NK-92 treated with Interleukin-12 subunit alpha and Interleukin-12 subunit beta, amount 100 ng/mL, for 24 hours (cell line): ENCODE measurements at regions not wholly inside any gene's neighbourhood (a gene's known extent, or its start where the extent isn't known, plus 50 kb on each side); places are given as distances from the start of the nearest gene placed in this dataset.
"Not testable (repeated sequence)": the region's sequence is repeated elsewhere in the genome, so short reads cannot be mapped to it uniquely, and the experiment has no call there.

ENCODE experiments used
- DNase-seq: peaks from one replicate; lab custom pipeline; 2025; lab: John Stamatoyannopoulos, UW

DNA sequence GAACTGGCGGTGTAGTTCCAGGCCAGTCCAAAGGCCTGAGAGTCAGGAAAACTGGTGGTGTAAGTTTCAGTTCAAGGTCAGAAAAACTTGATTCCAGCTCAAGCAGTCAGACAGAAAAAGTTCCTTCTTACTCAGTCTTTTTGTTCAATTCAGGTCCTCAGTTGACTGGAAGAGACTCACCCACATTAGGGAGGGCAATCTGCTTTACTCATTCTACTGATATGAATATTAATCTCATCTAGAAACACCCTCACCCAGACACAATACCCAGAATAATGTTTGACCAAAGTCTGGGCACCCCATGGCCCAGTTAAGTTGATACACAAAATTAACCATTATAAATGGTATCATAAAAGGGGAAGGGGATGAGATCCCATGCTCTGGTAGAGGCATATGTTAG lies 50.1 kb upstream of the LTA4H start:
- DNase-seq = no peak

DNA sequence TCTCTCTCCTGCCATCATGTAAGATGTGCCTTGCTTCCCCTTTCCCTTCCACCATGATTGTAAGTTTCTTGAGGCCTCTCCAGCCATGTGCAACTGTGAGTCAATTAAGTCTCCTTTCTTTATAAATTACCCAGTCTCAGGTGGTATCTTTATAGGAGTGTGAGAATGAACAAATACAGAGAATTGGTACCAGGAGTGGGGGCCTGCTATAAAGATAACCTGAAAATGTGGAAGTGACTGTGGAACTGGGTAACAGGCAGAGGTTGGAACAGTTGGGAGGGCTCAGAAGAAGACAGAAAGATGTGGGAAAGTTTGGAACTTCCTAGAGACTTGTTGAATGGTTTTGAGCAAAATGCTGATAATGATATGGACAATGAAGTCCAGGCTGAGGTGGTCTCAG lies 50.8 kb upstream of the LTA4H start:
- not testable (repeated sequence) for DNase-seq

DNA sequence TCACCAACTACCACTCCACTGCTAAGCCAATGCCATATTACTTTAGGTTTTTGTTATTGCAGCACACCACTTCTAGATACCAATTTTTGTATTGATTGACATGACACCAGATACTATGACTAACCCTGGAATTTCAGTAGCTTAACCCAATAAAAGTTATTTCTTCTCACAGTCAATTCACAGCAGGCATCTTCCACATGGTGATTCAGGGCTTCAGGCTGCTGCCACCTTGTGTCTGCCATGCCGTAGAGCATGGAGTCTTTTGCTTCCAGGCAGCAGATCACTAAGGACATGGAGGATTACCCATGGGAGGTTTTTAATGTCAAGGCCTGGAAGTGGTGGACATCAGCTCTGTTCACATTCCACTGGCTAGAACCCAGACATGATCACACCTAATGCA lies 56.4 kb upstream of the LTA4H start:
- no peak for DNase-seq

DNA sequence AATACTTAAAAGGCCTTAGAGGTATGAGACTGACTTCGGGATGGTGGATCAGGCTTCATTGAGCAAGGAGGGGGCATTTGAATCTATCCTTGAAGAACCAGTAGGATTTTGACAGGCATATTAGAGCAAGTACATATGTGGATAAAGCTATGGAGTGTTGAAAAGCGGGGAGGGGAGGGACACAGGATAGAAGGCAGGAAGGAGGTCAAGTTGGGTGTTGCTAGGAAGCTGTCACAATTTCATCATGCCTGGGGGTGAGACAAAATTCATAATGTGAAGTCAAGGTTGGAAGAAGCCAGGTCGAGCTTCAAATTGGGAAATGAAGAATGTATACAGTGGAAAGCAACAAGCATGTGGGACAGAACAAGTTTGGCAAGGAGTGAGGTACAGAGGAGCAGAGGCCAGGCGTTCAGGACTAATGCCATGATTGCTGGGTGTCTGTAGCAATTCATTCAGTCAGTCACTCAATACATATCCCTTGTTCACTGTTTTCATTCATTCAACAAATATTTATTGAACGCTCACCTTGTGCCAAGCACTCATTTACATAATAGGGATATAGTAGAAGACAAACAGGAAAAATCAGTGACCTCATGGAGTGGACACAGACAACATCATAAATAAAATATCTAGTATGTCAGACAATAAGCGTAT lies 58.3 kb upstream of the LTA4H start:
- no peak for DNase-seq

DNA sequence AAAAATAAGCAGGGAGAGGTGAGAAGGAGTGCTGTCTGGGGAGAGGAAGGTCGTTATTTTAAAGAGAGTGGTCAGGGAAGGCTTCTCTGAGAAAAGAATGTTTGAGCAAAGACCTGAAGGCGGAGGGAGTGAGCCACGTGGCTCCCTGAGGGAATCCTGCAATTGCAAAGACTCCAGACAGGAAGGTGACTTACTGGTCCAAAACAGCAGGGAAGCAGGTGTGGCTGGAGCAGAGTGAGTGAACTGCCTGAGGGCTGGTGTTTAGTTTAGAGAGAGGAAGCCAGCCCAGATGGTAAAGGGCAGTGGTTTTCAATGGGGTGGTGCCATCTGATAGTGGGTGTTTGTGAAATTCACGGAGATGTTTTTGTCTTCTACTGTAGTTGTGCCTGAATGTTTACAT lies 58.8 kb upstream of the LTA4H start:
- no peak for DNase-seq

DNA sequence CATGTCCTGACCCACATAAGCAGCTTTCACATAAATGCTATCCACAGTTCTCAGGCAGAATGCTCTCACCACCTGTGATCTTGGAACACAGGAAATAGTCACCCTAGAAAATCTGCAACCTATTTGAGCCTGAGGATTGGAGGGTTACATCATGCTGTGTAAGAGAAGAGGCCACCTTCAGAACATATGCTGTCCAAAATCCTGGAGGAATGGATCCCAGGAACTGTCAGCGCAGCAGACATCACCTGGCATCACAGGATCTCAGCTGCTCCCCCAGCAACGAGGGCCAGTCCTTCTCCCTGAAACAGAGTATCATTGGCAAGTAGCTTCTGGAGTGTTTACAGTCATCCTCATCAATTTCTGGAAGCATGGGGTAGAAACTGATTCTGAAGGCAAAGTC lies 63.2 kb upstream of the LTA4H start:
- DNase-seq = no peak

DNA sequence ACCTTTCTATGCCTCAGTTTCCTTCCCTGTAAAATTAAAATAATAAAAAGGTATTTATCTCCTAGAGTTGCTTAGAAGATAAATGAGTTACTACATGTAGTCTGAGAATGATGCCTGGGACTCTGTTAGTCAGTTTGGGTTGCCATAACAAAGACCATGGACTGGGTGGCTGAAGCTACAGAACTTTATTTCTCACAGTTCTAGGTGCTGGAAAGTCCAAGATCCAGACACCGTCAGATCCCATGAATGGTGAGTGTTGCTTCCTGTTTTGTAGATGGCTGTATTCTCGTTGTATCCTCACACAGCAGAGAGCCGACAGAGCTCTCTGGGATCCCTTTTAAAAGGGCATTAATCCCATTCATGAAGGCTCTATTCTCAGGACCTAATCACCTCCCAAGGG lies 64.0 kb upstream of the LTA4H start:
- no peak for DNase-seq

DNA sequence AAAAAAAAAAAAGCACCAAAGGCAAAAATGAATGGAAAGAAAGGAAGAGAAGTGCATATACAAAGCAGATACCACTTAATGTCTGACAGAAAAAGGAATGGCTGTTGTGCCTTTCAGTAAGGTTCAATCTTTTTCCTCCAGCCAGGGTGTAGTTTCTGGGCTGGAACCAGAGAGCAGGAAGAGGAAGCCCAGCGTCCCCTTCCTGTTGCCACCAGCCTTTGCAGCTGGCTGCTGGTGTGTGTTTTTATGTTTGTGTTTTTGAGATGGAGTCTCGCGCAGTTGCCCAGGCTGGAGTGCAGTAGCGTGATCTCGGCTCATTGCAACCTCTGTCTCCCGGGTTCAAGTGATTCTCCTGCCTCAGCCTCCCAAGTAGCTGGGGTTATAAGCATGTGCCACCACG lies 64.6 kb upstream of the LTA4H start:
- no peak for DNase-seq

DNA sequence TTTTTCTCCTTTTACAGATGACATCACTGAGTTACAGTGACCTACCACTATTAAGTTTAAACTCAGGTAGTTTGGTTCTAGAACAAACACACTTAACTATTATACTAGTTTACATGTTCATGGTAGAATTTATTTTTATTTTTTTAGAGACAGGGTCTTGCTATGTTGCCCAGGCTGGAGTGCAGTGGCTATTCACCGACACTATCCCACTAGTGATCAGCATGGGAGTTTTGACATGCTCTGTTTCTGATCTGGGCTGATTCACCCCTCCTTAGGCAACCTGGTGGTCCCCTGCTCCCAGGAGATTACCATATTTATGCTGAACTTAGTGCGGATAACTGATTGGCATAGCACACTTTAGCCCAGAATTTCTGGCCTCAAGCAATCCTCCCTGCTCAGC lies 66.4 kb upstream of the LTA4H start:
- DNase-seq = no peak

DNA sequence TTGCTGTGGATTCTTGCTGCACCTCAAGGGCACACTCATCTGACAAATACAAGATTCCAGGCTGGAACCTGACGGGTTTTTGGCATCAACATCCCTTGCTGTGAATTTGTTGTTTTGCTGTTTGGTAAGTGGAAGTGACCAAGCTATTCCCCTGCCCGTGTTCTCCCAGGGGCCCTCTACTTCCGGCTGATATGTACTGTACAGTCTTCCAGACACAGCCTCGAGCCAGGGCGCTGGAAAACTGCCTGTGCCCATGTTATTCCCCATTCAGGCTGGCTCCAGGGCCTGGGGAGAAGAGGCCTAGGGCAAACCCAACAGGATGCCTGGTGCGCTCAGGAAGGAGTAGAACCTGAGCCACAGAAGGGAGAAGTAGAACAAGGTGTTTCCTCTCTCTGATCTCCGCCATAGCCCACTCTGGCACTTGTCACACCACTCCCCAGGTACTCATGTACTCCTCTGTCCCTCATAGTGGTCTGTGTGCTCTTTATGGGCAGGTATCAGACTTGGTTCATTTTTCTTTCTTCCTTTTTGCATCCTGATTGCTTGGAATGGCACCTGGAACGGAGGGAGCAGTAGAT lies 67.8 kb upstream of the LTA4H start:
- no peak for DNase-seq

DNA sequence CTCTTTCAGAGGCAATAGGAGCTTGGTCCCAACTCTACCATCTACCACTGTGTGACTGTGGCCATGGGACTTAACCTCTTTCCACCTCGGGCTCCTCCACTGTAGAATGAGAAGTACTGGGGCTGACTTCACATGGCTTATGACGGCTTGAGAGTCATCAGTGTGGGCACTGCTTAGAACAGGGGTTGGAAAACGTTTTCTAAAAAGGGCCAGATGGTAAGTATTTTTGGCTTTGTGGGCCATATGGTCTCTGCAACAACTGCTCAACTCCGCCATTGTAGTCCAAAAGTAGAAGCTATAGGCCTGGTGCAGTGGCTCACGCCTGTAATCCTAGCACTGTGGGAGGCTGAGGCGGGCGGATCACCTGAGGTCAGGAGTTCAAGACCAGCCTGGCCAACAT lies 69.2 kb upstream of the LTA4H start:
- no peak for DNase-seq

DNA sequence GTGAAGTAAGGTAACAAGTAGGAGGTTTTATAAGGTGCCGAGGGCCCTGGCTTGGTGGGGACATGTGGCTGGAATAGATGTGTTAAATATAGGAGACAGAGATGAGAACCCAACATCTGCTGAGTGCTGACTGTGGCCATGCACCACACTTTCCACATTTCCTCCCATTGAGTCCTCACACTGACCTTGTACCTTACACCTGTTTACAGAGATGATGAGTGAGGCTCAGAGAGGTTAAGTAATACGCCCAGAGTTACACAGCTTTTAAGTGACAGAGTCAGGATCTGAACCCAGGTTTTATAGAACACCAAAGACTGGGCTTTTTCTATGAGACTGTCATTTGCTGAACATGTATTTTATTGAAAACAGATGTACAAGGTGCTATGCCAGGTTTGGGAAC lies 70.8 kb upstream of the LTA4H start:
- no peak for DNase-seq

DNA sequence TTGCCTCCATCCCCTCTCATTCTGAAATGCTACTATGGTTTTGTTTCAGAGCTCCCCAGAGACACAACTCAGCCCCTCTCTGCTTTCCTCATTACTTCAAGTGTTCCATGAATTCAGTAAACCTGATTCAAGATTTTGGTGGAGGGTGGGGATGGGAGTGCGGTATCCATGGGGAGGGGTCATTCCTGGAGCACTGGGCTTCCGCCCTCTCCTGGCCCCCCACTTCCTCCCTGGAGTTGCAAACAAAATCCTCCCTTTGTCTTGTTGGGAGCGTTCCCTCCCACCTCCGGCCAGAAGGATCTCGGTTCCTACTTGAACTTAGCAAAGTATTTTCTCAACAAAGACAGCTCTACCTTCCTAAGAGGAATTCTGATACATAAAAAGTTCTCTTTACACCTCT lies 71.8 kb upstream of the LTA4H start:
- no peak for DNase-seq

DNA sequence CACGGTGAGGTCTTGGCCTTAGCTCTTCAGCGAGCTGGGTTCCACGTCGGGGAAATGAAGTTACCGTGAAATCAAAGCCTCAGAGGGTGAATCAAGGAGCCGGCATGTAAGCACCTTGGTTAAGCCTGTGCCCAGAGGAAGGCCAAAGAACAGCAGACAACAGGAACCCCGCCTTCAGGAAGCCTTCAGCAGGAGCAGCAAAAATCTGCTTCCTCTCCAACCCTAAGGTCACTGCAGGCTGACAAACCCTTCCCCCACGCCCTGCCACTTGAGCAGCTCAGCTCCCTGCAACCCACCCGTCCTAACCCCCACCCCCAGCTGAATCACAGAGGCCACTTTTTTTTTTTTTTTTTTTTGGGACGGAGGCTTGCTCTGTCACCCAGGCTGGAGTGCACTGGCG lies 72.9 kb upstream of the LTA4H start:
- no peak for DNase-seq

DNA sequence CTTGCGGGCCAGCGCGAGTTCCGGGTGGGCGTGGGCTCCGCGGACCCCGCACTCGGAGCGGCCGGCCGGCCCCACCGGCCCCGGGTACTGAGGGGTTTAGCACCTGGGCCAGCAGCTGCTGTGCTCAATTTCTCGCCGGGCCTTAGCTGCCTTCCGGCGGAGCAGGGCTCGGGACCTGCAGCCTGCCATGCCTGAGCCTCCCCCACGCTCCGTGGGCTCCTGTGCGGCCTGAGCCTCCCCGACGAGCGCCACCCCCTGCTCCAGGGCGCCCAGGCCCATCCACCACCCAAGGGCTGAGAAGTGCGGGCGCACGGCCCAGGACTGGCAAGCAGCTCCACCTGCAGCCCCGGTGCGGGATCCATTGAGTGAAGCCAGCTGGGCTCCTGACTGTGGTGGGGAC lies 73.6 kb upstream of the LTA4H start:
- DNase-seq = not testable (repeated sequence)

DNA sequence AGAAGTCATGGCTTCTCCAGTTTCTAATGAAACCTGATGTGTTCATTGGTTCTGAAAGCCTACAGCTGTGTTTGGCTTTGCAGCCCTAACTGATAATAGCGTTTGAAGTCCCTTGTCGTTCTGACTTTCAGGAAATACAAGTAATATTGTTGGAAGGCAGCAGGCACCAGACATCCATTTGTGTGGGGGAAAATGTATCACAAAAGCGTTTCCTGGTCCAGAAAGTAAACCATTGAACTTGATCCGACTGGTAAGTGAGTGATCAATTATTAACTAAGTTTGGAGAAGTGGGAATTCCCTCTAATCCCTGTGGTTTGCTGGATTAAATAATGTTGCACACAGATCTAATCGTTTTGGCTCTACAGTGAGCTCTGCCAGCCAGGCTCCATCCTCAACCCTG lies 77.3 kb upstream of the LTA4H start:
- no peak for DNase-seq

DNA sequence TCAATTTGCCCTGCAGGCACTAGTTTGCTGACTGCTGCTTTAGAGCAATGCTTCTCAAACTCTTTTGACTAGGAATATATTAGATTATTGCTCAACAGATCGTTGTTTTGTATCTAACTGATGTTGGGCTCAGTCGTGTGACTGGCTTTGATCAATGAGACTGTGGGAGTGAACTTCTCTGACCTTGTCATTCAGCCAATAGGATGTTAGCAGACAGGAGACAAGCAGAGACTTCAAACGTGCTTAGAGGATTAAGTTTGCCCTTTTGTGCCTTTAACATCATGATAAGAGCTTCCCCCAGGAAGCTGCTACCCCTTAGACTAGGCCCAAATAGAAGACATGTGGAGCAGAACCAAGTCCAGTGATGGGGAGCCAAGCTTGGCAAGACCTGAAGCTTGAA lies 76.7 kb upstream of the ELK3 start:
- no peak for DNase-seq

DNA sequence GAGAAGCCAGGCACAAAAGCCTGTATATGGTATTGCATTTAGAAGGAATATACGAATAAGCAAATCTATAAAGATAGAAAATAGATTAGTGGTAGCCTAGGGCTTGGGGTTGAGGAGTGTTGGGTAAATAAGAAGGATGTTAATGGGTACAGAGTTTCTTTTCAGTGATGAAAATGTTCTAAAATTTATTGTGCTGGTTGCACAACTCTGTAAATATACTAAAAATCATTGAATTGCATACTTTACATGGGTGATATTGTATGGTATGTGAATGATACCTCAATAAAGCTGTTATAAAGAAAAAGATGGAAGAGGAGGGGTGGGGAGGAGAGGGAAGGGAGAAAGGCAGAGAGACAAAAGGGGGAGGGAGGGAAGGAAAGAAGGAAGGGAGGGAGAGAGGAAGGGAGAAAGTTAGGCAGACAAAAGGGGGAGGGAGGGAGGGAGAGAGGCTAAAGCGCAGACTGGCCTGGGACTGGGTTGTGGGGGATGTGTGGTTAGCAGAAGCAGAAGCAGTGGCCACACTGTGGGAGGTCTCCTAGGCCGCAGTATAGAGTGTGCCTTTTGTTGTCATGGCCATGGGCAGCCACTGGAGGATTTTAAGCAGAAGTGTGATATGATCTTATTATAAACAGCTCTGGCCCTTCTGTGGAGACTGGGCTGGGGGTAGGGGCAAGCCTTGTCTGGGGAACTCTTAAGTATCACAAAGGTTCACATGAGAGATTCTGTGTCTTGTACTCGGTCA lies 73.6 kb upstream of the ELK3 start:
- peak; percentile 10 for DNase-seq

DNA sequence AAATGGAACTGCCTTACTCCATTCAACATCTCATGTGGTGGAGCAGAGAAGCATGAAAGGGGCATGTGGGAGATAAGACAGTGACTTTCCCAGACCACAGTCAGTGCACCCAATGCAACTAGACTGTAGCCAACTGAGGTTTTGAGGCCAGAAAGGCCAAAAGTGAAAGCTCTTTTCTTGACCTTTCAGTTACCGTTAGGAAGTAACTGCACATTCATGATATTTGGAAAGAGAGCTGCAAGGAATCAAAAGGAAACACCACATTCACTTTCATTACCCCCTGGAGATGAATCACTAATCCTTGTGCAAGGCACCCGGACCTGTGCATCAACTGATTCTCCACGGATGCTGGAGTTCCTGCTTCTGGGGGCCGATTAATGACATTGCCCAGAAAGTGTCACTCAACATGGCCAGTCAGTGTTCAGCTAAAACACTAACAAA lies 72.9 kb upstream of the ELK3 start:
- DNase-seq = no peak

DNA sequence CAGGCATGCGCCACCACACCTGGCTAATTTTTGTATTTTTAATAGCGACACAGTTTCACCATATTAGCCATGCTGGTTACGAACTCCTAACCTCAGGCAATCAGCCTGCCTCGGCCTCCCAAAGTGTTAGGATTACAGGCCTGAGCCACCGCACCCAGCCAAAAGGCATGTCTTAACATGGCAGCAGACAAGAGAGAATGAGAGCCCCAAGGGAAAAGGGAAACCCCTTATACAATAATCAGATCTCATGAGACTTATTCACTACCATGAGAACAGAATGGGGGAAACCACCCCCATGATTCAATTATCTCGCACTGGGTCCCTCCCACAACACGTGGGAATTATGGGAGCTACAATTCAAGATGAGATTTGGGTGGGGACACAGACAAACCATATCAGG lies 65.9 kb upstream of the ELK3 start:
- not testable (repeated sequence) for DNase-seq

DNA sequence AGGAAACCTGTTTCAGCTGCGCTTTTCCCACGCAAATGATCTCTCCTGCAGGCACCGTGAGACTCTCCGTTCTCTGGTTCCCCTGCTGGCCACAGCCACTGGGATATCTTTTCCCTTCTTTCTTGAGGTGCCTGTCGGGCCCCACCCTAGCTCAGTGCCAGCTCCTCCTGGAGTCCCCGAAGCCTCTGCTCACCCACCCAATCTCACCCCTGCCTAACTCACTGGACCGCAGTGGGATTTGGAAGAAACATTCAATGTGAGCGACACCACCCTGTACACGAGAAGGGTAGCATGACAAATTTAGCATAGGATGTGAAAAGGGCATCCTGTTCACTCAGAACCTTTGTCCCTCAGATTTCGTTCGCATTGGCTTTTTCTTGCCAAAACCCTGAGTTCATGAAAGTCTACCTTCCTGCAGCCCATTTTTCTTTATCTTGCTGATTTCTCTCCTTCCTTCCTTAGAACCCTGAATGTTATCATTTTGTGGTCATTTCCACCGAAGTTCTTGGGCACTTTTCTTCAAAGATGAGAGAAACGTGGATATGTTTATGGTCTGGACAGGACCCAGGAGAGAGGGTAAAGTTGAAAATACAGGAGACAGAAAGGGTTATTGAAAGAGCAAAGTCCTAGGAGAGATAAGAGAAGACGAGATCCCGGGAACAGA lies 63.6 kb upstream of the ELK3 start:
- DNase-seq = no peak

DNA sequence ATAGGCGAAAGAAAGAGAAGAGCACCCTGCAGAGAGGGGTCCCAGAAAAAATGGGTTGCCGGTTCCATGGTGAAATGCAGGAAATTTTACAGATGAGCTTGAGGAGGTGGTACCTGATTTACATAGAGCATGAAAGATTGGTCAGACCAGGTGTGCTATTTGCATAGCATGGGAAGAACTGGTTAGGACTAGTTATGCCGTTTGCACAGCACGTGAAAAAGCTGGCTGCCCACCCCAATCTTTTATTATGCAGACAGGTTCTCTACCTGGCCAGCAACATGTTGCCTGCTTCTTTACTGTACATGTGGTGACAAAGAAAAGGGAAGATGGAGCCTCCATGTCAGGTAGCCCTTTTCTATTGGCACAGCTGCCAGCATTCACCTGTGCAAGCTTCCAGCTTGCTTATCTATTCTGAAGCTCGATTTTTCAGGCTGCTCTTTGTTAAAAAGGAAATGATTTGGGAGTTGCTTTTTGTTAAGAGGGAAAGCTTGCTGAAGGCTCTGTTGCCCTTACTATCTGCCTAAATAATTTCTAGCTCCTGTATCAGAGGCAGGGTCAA lies 62.9 kb upstream of the ELK3 start:
- DNase-seq = no peak

DNA sequence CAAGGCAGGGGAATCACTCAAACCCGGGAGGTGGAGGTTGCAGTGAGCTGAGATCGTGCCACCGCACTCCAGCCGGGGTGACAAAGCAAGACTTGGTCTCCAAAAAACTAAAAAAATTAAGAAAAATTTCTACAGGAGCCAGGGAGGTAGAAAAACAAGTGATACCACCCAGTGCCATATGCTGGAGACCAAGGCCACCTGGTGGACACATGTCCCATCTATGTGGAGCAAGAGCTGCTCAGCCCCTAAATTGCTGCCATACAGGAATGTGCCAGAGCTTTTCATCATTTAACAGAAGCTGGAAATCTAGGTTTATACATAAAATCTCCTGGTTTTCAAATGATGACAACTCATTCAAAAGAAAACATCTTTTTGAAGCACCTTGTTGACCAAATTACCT lies 61.4 kb upstream of the ELK3 start:
- DNase-seq = no peak
